Activated CD4-positive, alpha-beta memory T cell treated with anti-CD3 and anti-CD28 coated beads, Interleukin-2, amount 10 ng/mL, durations not matched to agents 7 days and 5 days (primary cell): ENCODE measurements at regions not wholly inside any gene's neighbourhood (a gene's known extent, or its start where the extent isn't known, plus 50 kb on each side); places are given as distances from the start of the nearest gene placed in this dataset.
"Not testable (repeated sequence)": the region's sequence is repeated elsewhere in the genome, so short reads cannot be mapped to it uniquely, and the experiment has no call there.

ENCODE experiments used
- CTCF ChIA-PET: fragments of 350-600 bp; sonication (Branson Sonifier 250); formaldehyde crosslinking; loops from one replicate; lab custom pipeline; 2021; ENCODE audit warnings: antibody characterized with exemption, inconsistent platforms; lab: Charles Lee
- POLR2A ChIA-PET: fragments of 350-600 bp; sonication (Branson Sonifier 250); formaldehyde crosslinking; loops from one replicate; lab custom pipeline; 2021; ENCODE audit warnings: antibody characterized with exemption; lab: Charles Lee
- DNase-seq: peaks from one replicate; pipeline ENCODE4 v3.0.0-alpha.2; 2020
- H3K27ac Mint-ChIP-seq: one replicate; pipeline ENCODE4 v1.8.0; 2021; ENCODE audit warnings: mild to moderate bottlenecking, mixed read lengths
- H3K27me3 Mint-ChIP-seq: one replicate; pipeline ENCODE4 v1.8.0; 2021; ENCODE audit warnings: mixed read lengths
- H3K36me3 Mint-ChIP-seq: one replicate; pipeline ENCODE4 v1.8.0; 2021; ENCODE audit warnings: low read depth, mixed read lengths
- H3K4me1 Mint-ChIP-seq: one replicate; pipeline ENCODE4 v1.8.0; 2021; ENCODE audit warnings: mixed read lengths
- H3K4me3 Mint-ChIP-seq: one replicate; pipeline ENCODE4 v1.8.0; 2021; ENCODE audit warnings: mild to moderate bottlenecking, mixed read lengths
- H3K9me3 Mint-ChIP-seq: one replicate; pipeline ENCODE4 v1.8.0; 2021; ENCODE audit warnings: mixed read lengths

GRCh38 chr7:68688416-68689086, 909.7 kb upstream of the AUTS2 start:
- Mint-ChIP-seq H3K36me3 (no peaks in the 10 kb centered on the region), H3K27me3 (no peaks in the 10 kb centered on the region), H3K4me1 (no peaks in the 10 kb centered on the region), H3K4me3 (no peak overlapping the region), H3K27ac (no peak overlapping the region), H3K9me3 (peaks cover 9% of the 10 kb centered on the region)
- no peak for DNase-seq
- ChIA-PET POLR2A (no interaction called here), CTCF (no interaction called here)

DNA sequence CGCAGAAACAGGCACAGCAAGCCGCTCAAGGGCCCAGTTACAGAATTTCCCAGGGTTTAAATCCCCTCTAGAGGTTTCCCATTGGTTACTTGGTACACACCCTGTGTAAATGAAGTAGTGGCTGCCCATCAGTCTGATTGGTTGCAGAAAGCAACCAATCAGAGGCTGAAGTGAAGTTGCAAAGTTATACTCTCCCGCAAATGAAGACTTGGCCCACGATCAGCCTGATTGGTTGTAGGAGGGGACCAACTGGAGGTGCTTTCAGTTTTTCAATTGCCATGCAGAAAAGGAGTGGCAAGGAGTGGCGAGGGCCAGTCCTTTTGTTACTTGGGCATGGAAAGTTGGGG, 909.2 kb upstream of the AUTS2 start:
- H3K4me1 Mint-ChIP-seq, result no peaks in the 10 kb centered on the region
- no peaks in the 10 kb centered on the region for H3K36me3 Mint-ChIP-seq
- H3K4me3 Mint-ChIP-seq, result no peak overlapping the region
- CTCF ChIA-PET, result no interaction called here
- H3K27ac Mint-ChIP-seq, result no peak overlapping the region
- DNase-seq, result no peak
- H3K9me3 Mint-ChIP-seq, result peaks cover 9% of the 10 kb centered on the region
- POLR2A ChIA-PET, result no interaction called here
- H3K27me3 Mint-ChIP-seq, result no peaks in the 10 kb centered on the region

- Mint-ChIP-seq H3K27me3 (no peaks in the 10 kb centered on the region), H3K36me3 (no peaks in the 10 kb centered on the region), H3K4me3 (no peak overlapping the region), H3K9me3 (peaks cover 16% of the 10 kb centered on the region), H3K4me1 (no peaks in the 10 kb centered on the region), H3K27ac (no peak overlapping the region)
- ChIA-PET POLR2A (no interaction called here), CTCF (no interaction called here)
- DNase-seq, result no peak
Observed at GRCh38 chr7:68691261-68692216, 906.7 kb upstream of the AUTS2 start.

- ChIA-PET CTCF (no interaction called here), POLR2A (no interaction called here)
- Mint-ChIP-seq H3K4me1 (no peaks in the 10 kb centered on the region), H3K4me3 (no peak overlapping the region), H3K36me3 (no peaks in the 10 kb centered on the region), H3K9me3 (peaks cover 22% of the 10 kb centered on the region), H3K27ac (no peak overlapping the region), H3K27me3 (no peaks in the 10 kb centered on the region)
- DNase-seq, result no peak
Observed at GRCh38 chr7:68692511-68692910, 905.8 kb upstream of the AUTS2 start.

GRCh38 chr7:68694656-68695055, 903.6 kb upstream of the AUTS2 start:
- H3K27me3 Mint-ChIP-seq, result no peaks in the 10 kb centered on the region

DNA sequence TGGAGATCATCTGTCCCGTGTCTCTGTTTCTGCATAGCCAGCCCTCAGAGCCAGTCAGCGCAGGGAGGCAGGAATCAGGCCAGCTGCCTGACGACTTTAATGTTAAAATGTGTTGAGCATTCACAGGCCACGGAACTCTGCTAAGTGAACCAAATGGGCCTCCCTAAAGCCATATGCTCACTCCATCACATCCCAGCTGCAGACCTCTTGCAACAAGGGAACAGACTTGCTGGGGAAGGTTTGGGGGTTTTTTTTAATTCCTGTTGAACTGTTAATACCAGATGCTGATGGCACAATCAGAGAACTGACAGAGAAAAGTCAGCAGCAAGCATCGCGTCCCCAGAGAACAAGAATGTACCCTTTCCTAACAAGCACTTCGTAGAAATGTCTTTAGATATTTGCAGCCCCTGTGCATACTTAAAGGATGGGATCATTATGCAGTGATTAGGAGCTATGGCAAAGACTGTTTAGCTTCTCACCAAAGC, 900.4 kb upstream of the AUTS2 start:
- no peaks in the 10 kb centered on the region for H3K4me1 Mint-ChIP-seq
- DNase-seq, result no peak
- ChIA-PET CTCF (no interaction called here), POLR2A (no interaction called here)
- H3K27me3 Mint-ChIP-seq, result no peaks in the 10 kb centered on the region
- H3K9me3 Mint-ChIP-seq, result peaks cover 37% of the 10 kb centered on the region
- no peak overlapping the region for H3K4me3 Mint-ChIP-seq
- H3K36me3 Mint-ChIP-seq, result no peaks in the 10 kb centered on the region
- H3K27ac Mint-ChIP-seq, result no peak overlapping the region

More at GRCh38 chr7:68694656-68695055, 903.6 kb upstream of the AUTS2 start:
- CTCF ChIA-PET, result no interaction called here
- Mint-ChIP-seq H3K27ac (no peak overlapping the region), H3K36me3 (no peaks in the 10 kb centered on the region), H3K9me3 (peaks cover 27% of the 10 kb centered on the region), H3K4me1 (no peaks in the 10 kb centered on the region), H3K4me3 (no peak overlapping the region)
- DNase-seq, result no peak
- POLR2A ChIA-PET, result no interaction called here

GRCh38 chr7:68699090-68699711, 899.1 kb upstream of the AUTS2 start:
- Mint-ChIP-seq H3K4me3 (no peak overlapping the region), H3K27me3 (no peaks in the 10 kb centered on the region), H3K9me3 (peaks cover 44% of the 10 kb centered on the region), H3K36me3 (no peaks in the 10 kb centered on the region), H3K4me1 (no peaks in the 10 kb centered on the region), H3K27ac (no peak overlapping the region)
- POLR2A ChIA-PET, result no interaction called here
- DNase-seq, result no peak
- CTCF ChIA-PET, result interaction anchor here (0.7 kb wide), 1 partner anchor 295 kb away, joined by 5 read pairs; no protein-coding TSS in a partner anchor

DNA sequence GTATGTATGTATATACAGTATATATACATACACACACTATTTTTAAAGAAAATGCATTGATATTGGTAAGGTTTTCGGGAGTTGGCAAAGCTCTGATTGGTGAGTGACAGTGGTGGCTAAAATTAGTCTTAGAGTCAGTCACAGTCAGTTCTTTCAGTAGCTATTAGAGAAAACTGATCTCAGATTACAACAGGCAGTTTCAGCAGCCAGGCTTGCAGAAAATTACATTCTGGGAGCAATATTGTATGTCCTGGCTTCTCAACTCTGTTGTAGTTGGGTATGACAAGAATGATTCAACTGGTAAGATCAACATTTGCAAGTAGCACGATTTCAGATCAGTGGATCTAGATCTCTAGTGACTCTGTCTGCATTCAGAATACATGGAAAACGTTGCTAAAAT, 897.9 kb upstream of the AUTS2 start:
- POLR2A ChIA-PET, result no interaction called here
- no peaks in the 10 kb centered on the region for H3K4me1 Mint-ChIP-seq
- DNase-seq, result no peak
- CTCF ChIA-PET, result no interaction called here
- H3K9me3 Mint-ChIP-seq, result peaks cover 47% of the 10 kb centered on the region
- H3K36me3 Mint-ChIP-seq, result no peaks in the 10 kb centered on the region
- H3K4me3 Mint-ChIP-seq, result no peak overlapping the region
- no peak overlapping the region for H3K27ac Mint-ChIP-seq
- H3K27me3 Mint-ChIP-seq, result no peaks in the 10 kb centered on the region

GRCh38 chr7:68706291-68706690, 892.0 kb upstream of the AUTS2 start:
- no peaks in the 10 kb centered on the region for H3K27me3 Mint-ChIP-seq
- no peaks in the 10 kb centered on the region for H3K4me1 Mint-ChIP-seq
- POLR2A ChIA-PET, result no interaction called here
- DNase-seq, result no peak
- H3K4me3 Mint-ChIP-seq, result no peak overlapping the region
- CTCF ChIA-PET, result no interaction called here
- H3K27ac Mint-ChIP-seq, result no peak overlapping the region
- H3K36me3 Mint-ChIP-seq, result no peaks in the 10 kb centered on the region
- peaks cover 36% of the 10 kb centered on the region for H3K9me3 Mint-ChIP-seq

- POLR2A ChIA-PET, result no interaction called here
- CTCF ChIA-PET, result no interaction called here
- no peaks in the 10 kb centered on the region for H3K27me3 Mint-ChIP-seq
- no peaks in the 10 kb centered on the region for H3K36me3 Mint-ChIP-seq
- no peak overlapping the region for H3K4me3 Mint-ChIP-seq
- no peak for DNase-seq
- H3K4me1 Mint-ChIP-seq, result no peaks in the 10 kb centered on the region
- H3K27ac Mint-ChIP-seq, result no peak overlapping the region
- peaks cover 35% of the 10 kb centered on the region for H3K9me3 Mint-ChIP-seq
Observed at GRCh38 chr7:68707159-68707558, 891.1 kb upstream of the AUTS2 start.

DNA sequence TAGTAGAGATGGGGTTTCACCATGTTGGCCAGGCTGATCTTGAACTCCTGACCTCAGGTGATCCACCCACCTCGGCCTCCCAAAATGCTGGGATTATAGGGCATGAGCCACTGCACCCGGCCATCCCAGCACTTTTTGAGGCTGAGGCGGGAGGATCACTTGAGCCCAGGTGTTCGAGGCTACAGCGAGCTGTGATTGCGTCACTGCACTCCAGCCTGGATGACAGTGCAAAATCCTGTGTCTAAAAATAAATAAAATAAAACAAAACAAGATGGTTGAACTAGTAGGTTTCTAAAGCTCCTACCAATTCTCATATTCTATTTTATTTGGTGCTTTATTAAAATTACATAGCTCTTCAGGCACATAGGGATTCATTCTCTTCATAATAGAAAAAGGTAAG, 890.3 kb upstream of the AUTS2 start:
- Mint-ChIP-seq H3K4me1 (no peaks in the 10 kb centered on the region), H3K4me3 (no peak overlapping the region), H3K36me3 (no peaks in the 10 kb centered on the region), H3K27me3 (no peaks in the 10 kb centered on the region), H3K27ac (no peak overlapping the region), H3K9me3 (peaks cover 40% of the 10 kb centered on the region)
- CTCF ChIA-PET, result no interaction called here
- DNase-seq, result no peak
- POLR2A ChIA-PET, result no interaction called here

GRCh38 chr7:68712956-68713495, 885.2 kb upstream of the AUTS2 start:
- CTCF ChIA-PET, result no interaction called here

GRCh38 chr7:68714135-68714534, 884.1 kb upstream of the AUTS2 start:
- H3K4me3 Mint-ChIP-seq, H3K27ac Mint-ChIP-seq, H3K4me1 Mint-ChIP-seq, DNase-seq, H3K36me3 Mint-ChIP-seq, POLR2A ChIA-PET, CTCF ChIA-PET, H3K27me3 Mint-ChIP-seq: not testable (repeated sequence)
- peaks cover 31% of the 10 kb centered on the region for H3K9me3 Mint-ChIP-seq

More at GRCh38 chr7:68712956-68713495, 885.2 kb upstream of the AUTS2 start:
- H3K36me3 Mint-ChIP-seq, result no peaks in the 10 kb centered on the region
- H3K4me3 Mint-ChIP-seq, result no peak overlapping the region
- peaks cover 32% of the 10 kb centered on the region for H3K9me3 Mint-ChIP-seq
- no peak overlapping the region for H3K27ac Mint-ChIP-seq
- H3K4me1 Mint-ChIP-seq, result no peaks in the 10 kb centered on the region
- DNase-seq, result no peak
- no peaks in the 10 kb centered on the region for H3K27me3 Mint-ChIP-seq
- POLR2A ChIA-PET, result no interaction called here
